ENCODE measurements at regions not wholly inside any gene's neighbourhood (a gene's known extent, or its start where the extent isn't known, plus 50 kb on each side); places are given as distances from the start of the nearest gene placed in this dataset.

DNA sequence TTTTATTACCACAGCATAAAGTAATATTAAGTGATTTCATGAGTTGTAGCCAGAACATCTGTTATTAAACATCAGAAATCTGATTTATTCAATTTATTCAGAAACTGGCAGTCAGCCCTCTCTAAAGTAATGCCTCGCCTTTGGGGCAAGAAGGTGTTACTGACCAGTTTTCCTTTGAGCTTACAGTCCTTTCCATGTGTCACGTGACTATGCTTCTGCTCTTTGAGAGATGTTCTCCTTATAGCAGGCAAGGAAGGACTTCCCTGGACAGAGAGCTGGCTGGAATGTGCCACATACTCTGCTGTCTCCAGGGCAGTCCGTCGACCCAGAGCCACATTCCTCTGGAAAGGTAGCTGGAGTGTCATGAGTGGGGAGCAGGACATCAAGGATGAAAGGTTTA is 119.7 kb downstream of the RDH14 start:
- DNase-seq (ENCODE audit: low spot score in 2 of 2), result no peak
- Histone ChIP-seq H3K27me3 (no peaks in the 10 kb centered on the region), H3K36me3 (no peaks in the 10 kb centered on the region), H3K4me3 (no peak overlapping the region), H3K4me1 (peaks cover 5 to 21% of the 10 kb centered on the region in 2 donors), H3K9me3 (no peaks in the 10 kb centered on the region), H3K27ac (no peak overlapping the region)
- TF ChIP-seq, protein P1, sequence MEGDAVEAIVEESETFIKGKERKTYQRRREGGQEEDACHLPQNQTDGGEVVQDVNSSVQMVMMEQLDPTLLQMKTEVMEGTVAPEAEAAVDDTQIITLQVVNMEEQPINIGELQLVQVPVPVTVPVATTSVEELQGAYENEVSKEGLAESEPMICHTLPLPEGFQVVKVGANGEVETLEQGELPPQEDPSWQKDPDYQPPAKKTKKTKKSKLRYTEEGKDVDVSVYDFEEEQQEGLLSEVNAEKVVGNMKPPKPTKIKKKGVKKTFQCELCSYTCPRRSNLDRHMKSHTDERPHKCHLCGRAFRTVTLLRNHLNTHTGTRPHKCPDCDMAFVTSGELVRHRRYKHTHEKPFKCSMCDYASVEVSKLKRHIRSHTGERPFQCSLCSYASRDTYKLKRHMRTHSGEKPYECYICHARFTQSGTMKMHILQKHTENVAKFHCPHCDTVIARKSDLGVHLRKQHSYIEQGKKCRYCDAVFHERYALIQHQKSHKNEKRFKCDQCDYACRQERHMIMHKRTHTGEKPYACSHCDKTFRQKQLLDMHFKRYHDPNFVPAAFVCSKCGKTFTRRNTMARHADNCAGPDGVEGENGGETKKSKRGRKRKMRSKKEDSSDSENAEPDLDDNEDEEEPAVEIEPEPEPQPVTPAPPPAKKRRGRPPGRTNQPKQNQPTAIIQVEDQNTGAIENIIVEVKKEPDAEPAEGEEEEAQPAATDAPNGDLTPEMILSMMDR (IDR thresholded peaks at IDR 0.05), result no peak
- intact Hi-C loops (cut with DNase I), result loop anchor here (5.0 kb wide), 1 partner anchor 1422 kb away; no protein-coding TSS in a partner anchor

DNA sequence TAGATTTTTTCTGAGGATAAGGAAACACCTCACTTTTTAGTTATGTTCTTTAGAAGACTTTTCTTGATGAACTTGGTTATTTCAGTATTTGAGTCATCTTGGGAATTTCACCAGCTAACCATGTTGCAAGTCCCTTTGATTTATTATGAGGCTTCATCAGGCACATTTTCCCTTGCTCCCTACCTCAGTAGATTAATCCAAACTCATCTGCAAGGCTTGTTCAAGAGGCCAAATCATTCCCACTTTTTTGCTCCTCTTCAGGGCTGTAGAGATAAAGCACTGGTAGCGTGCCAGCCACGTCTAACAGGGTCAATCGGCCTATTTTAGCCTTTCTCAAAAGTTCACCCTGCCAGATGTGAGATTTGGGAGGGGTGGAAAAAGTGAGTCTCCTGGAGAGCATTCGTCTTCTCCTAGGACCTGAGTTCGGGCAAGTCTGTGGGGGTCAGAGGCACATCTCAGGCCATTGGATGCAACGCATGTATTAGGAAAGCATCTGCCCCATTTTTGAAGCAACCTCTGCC is 120.3 kb downstream of the RDH14 start:
- DNase-seq (ENCODE audit: low spot score in 2 of 2), result no peak

DNA sequence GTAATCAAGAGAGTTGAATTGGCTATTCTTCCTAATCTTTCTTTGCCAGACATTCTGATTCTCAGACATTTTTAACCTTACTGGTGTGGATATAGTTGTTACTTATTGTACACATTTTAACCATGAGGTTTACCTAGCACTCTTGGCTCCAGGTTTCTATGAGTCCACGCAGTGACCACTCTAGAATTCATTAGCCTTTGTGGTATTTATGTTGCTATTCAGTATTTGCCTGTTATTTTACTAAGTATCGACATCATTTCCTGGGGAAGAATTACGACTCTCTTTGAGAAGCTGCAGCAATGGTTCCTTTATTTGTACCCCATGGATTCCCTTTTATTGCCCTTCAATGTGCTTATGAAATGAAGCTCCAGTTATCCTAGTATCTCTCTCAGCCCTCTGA is 120.7 kb downstream of the RDH14 start:
- H3K9me3 ChIP-seq, result no peaks in the 10 kb centered on the region
- TF ChIP-seq, protein P1 (IDR thresholded peaks at IDR 0.05), result no peak
- no peaks in the 10 kb centered on the region for H3K36me3 ChIP-seq
- H3K27ac ChIP-seq, result no peak overlapping the region
- no peaks in the 10 kb centered on the region for H3K27me3 ChIP-seq
- H3K4me1 ChIP-seq, result peaks cover 0 to 13% of the 10 kb centered on the region in 2 donors
- no peak for DNase-seq (ENCODE audit: low spot score in 2 of 2)
- no peak overlapping the region for H3K4me3 ChIP-seq
- intact Hi-C loops (cut with DNase I), result loop anchor here (2.0 to 10.0 kb wide), 5 partner anchors 15 to 1423 kb away; partner anchors contain the start of gene RDH14

More for the DNA sequence above, 120.3 kb downstream of the RDH14 start:
- no peaks in the 10 kb centered on the region for H3K9me3 ChIP-seq
- no peak overlapping the region for H3K27ac ChIP-seq
- TF ChIP-seq, protein P1 (IDR thresholded peaks at IDR 0.05), result no peak
- intact Hi-C loops (cut with DNase I), result loop anchor here (5.0 kb wide), 1 partner anchor 1422 kb away; no protein-coding TSS in a partner anchor
- peaks cover 1 to 17% of the 10 kb centered on the region in 2 donors for H3K4me1 ChIP-seq
- H3K27me3 ChIP-seq, result no peaks in the 10 kb centered on the region
- H3K36me3 ChIP-seq, result no peaks in the 10 kb centered on the region
- no peak overlapping the region for H3K4me3 ChIP-seq

DNA sequence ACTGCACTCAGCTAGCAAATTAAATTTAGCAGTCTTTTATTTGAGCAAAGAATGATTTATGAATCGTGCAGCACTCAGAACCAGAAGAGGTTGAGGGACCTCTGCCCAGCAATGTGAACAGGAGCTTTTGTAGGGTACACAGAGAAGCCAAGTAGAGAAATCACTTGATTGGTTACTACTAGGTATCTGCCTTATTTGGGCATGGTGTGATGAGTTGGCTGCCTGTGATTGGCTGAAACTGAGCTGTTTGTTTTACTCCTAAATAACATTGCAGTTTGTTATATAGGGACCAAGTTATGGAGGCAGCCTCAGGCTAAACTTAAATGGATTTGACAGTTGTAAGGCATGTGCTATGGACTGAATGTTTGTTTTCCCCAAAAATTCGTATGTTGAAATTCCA is 122.5 kb downstream of the RDH14 start:
- Histone ChIP-seq H3K4me1 (peaks cover 0 to 9% of the 10 kb centered on the region in 2 donors), H3K27me3 (no peaks in the 10 kb centered on the region), H3K9me3 (no peaks in the 10 kb centered on the region), H3K36me3 (no peaks in the 10 kb centered on the region), H3K27ac (no peak overlapping the region), H3K4me3 (no peak overlapping the region)
- TF ChIP-seq, protein P1 (IDR thresholded peaks at IDR 0.05), result no peak
- no peak for DNase-seq (ENCODE audit: low spot score in 2 of 2)
- intact Hi-C loops (cut with DNase I), result loop anchor here (2.0 to 10.0 kb wide), 4 partner anchors 17 to 909 kb away; partner anchors contain the start of gene RDH14

DNA sequence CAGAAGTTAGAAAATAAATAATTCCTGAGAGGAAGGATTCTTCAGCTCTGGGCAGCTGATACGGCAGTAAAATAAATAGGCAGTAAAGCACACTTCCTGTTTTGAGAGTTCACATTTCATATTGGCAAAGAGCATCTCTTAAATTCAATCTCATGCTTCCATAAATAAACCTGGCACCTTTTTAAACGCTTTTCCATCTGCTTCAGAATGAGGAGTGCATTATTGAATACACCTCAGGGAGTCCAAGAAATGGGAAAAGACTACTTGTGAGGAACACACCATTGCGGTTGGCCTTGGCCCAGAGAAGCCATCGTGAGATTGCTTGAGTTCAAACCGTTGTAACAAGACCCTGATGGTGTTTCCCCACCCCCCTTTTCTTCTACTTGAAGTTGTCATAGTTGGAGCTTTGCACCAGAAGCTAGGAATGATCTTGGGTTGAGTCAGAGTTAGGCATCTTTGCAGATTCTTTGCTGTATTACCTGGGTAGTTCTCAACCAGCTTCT is 123.9 kb downstream of the RDH14 start:
- Histone ChIP-seq H3K36me3 (no peaks in the 10 kb centered on the region), H3K27me3 (no peaks in the 10 kb centered on the region), H3K4me3 (no peak overlapping the region), H3K27ac (peak overlapping the region; percentile 37 to 38), H3K9me3 (no peaks in the 10 kb centered on the region), H3K4me1 (peaks cover 0 to 10% of the 10 kb centered on the region in 2 donors)
- TF ChIP-seq, protein P1 (IDR thresholded peaks at IDR 0.05), result no peak
- intact Hi-C loops (cut with DNase I), result loop anchor here (5.0 to 10.0 kb wide), 3 partner anchors 126 to 911 kb away; partner anchors contain the start of gene RDH14
- DNase-seq (ENCODE audit: low spot score in 2 of 2), result no peak
